HCT116 (cell line): ENCODE measurements at regions not wholly inside any gene's neighbourhood (a gene's known extent, or its start where the extent isn't known, plus 50 kb on each side); places are given as distances from the start of the nearest gene placed in this dataset.

Experiments
- ATAC-seq: fragments of 200-7000 bp; cut with Tn5 transposase; 2 replicates; pipeline ENCODE4 v1.9.1; 2020; ENCODE audit warnings: mild to moderate bottlenecking, moderate library complexity
- BruUV-seq: library from RNA; stranded (reverse); fragments of 400-500 nt; replicated peaks from 2 replicates; lab custom pipeline; 2021; lab: Mats Ljungman, UMichigan
- CTCF ChIA-PET: fragments of 300-600 bp; sonication (Branson Sonifier 250); formaldehyde crosslinking; loops from one replicate; lab custom pipeline; 2021; ENCODE audit warnings: antibody characterized with exemption; lab: Charles Lee
- POLR2A ChIA-PET: fragments of 300-600, 350-600 bp; sonication (Branson Sonifier 250); formaldehyde crosslinking; loops from one replicate; lab custom pipeline; 2021; ENCODE audit warnings: antibody characterized with exemption; lab: Charles Lee
- RAD21 ChIA-PET, 2 experiments: fragments of 300-600 bp; sonication (Branson Sonifier 250); formaldehyde crosslinking; loops; one replicate each; lab custom pipeline; 2023; ENCODE audit warnings: low total read pairs in 2 of 2; ENCODE audit not compliant: uncharacterized antibody in 2 of 2, unreplicated experiment in 2 of 2, low non-redundant PET in 1 of 2; lab: Charles Lee
- DNase-seq: peaks from one replicate; pipeline ENCODE4 v3.0.0-alpha.2; 2010; ENCODE audit warnings: low read depth, low spot score
- H2AFZ ChIP-seq: fragments of 200-600 bp; shearing (Covaris generic), sonication (generic); 2 replicates; pipeline ENCODE4 v1.6.1; 2017; ENCODE audit warnings: low read depth, mixed run types, mixed read lengths, antibody characterized with exemption, low read length; ENCODE audit not compliant: poor library complexity, severe bottlenecking
- H3K27ac ChIP-seq: 2 replicates; pipeline ENCODE4 v1.5.1; 2012; ENCODE audit warnings: low read depth, low read length
- H3K27me3 ChIP-seq: fragments of 200-600 bp; sonication (generic); 2 replicates; pipeline ENCODE4 v1.6.1; 2016; ENCODE audit warnings: mixed run types, low read length, mixed read lengths; ENCODE audit not compliant: insufficient read depth
- H3K36me3 ChIP-seq, 2 experiments: fragments of 200-500 bp in 1 of 2; fragments of 200-600 bp in 1 of 2; sonication (Bioruptor generic) in 1 of 2; sonication (generic) in 1 of 2; 2 replicates each; pipeline versions ENCODE4 v1.5.1 to v1.6.1; 2014 to 2016; ENCODE audit warnings: low read length in 2 of 2, inconsistent platforms in 1 of 2, mixed read lengths in 1 of 2, mixed run types in 1 of 2; ENCODE audit not compliant: insufficient read depth in 2 of 2, control insufficient read depth in 1 of 2
- H3K4me1 ChIP-seq, 2 experiments: fragments of 200-600 bp in 1 of 2; sonication (generic) in 1 of 2; 2 replicates each; pipeline versions ENCODE4 v1.5.1 to v1.6.1; 2012 to 2017; ENCODE audit warnings: low read length in 2 of 2, inconsistent platforms in 1 of 2, mild to moderate bottlenecking in 1 of 2, mixed read lengths in 1 of 2, mixed run types in 1 of 2, moderate library complexity in 1 of 2; ENCODE audit not compliant: insufficient read depth in 2 of 2, control insufficient read depth in 1 of 2
- H3K4me2 ChIP-seq: fragments of 200-600 bp; sonication (generic); 2 replicates; pipeline ENCODE4 v1.6.1; 2017; ENCODE audit warnings: mixed run types, low read length, mixed read lengths
- H3K4me3 ChIP-seq, 2 experiments: fragments of 200-600 bp in 1 of 2; sonication (generic) in 1 of 2; replicated peaks in 1 of 2; 2 replicates each; pipeline ENCODE4 v1.5.1; 2011 to 2016; ENCODE audit warnings: low read length in 2 of 2, control low read depth in 1 of 2, low read depth in 1 of 2, mild to moderate bottlenecking in 1 of 2, mixed read lengths in 1 of 2, mixed run types in 1 of 2
- H3K79me2 ChIP-seq: fragments of 200-600 bp; sonication (generic); 2 replicates; pipeline ENCODE4 v1.6.1; 2017; ENCODE audit warnings: mild to moderate bottlenecking, mixed run types, low read length, moderate library complexity, mixed read lengths; ENCODE audit not compliant: insufficient read depth
- H3K9ac ChIP-seq: fragments of 200-600 bp; sonication (generic); 2 replicates; pipeline ENCODE4 v1.6.1; 2016; ENCODE audit warnings: low read length, mixed read lengths
- H3K9me2 ChIP-seq: fragments of 200-600 bp; sonication (generic), shearing (Covaris generic); 2 replicates; pipeline ENCODE4 v1.6.1; 2017; ENCODE audit warnings: mixed run types, mild to moderate bottlenecking, moderate library complexity; ENCODE audit not compliant: insufficient read depth
- H3K9me3 ChIP-seq, 2 experiments: fragments of 200-500 bp in 1 of 2; fragments of 200-600 bp in 1 of 2; sonication (Bioruptor generic) in 1 of 2; sonication (generic) in 1 of 2; 2 replicates each; pipeline ENCODE4 v1.6.1; 2014 to 2017; ENCODE audit warnings: low read length in 2 of 2, mixed read lengths in 2 of 2, inconsistent platforms in 1 of 2, low read depth in 1 of 2, mild to moderate bottlenecking in 1 of 2, mixed run types in 1 of 2, moderate library complexity in 1 of 2; ENCODE audit not compliant: control insufficient read depth in 1 of 2, insufficient read depth in 1 of 2
- H4K20me1 ChIP-seq: fragments of 200-600 bp; sonication (generic), shearing (Covaris generic); 2 replicates; pipeline ENCODE4 v1.6.1; 2017; ENCODE audit warnings: mixed run types, mild to moderate bottlenecking, moderate library complexity; ENCODE audit not compliant: insufficient read depth
- ATF3 ChIP-seq: IDR thresholded peaks from 2 replicates; pipeline ENCODE4 v1.6.1; 2012
- CEBPB ChIP-seq: IDR thresholded peaks from 2 replicates; pipeline ENCODE4 v1.6.1; 2012; ENCODE audit warnings: low read depth
- EGR1 ChIP-seq: IDR thresholded peaks from 2 replicates; pipeline ENCODE4 v1.6.1; 2012; ENCODE audit warnings: low read depth
- ELF1 ChIP-seq: IDR thresholded peaks from 2 replicates; pipeline ENCODE4 v1.6.1; 2012; ENCODE audit warnings: low read depth, borderline replicate concordance
- EZH2phosphoT487 ChIP-seq: fragments of 200-600 bp; IDR thresholded peaks from 2 replicates; pipeline ENCODE4 v1.6.1; 2018; ENCODE audit warnings: antibody characterized with exemption, borderline replicate concordance
- FOSL1 ChIP-seq: IDR thresholded peaks from 2 replicates; pipeline ENCODE4 v1.6.1; 2012; ENCODE audit warnings: low read depth
- JUND ChIP-seq: IDR thresholded peaks from 2 replicates; pipeline ENCODE4 v1.6.1; 2012
- MAX ChIP-seq: IDR thresholded peaks from 2 replicates; pipeline ENCODE4 v1.6.1; 2012
- POLR2A ChIP-seq: IDR thresholded peaks from 2 replicates; pipeline ENCODE4 v1.7.0; 2011; ENCODE audit warnings: borderline replicate concordance; ENCODE audit not compliant: insufficient read depth, insufficient read length; ENCODE audit errors: extremely low read depth
- POLR2AphosphoS5 ChIP-seq: IDR thresholded peaks from 2 replicates; pipeline ENCODE4 v1.6.1; 2011; ENCODE audit warnings: mild to moderate bottlenecking, low read depth, low read length, moderate library complexity
- RAD21 ChIP-seq: IDR thresholded peaks from 2 replicates; pipeline ENCODE4 v1.6.1; 2012; ENCODE audit warnings: low read depth, mild to moderate bottlenecking
- SIN3A ChIP-seq: IDR thresholded peaks from 2 replicates; pipeline ENCODE4 v1.6.1; 2012; ENCODE audit warnings: low read depth
- TCF7L2 ChIP-seq: IDR thresholded peaks from 2 replicates; pipeline ENCODE4 v1.7.0; 2011; ENCODE audit warnings: borderline replicate concordance, inconsistent platforms; ENCODE audit not compliant: insufficient read depth, insufficient read length; ENCODE audit errors: extremely low read depth
- YY1 ChIP-seq: IDR thresholded peaks from 2 replicates; pipeline ENCODE4 v1.6.1; 2011; ENCODE audit warnings: low read length, low read depth, moderate library complexity, mild to moderate bottlenecking; ENCODE audit not compliant: insufficient replicate concordance; ENCODE audit errors: extremely low read depth
- ZFX ChIP-seq: fragments of 450-650 bp; IDR thresholded peaks from 2 replicates; pipeline ENCODE4 v1.6.1; 2017
- intact Hi-C: fragments of 100-400 bp; cut with micrococcal nuclease; formaldehyde crosslinking; loops from 2 replicates; pipeline ENCODE4 v1.10.0; 2022
- TF ChIP-seq, protein P1 (sequence below), 3 experiments: fragments of 200-600 bp in 1 of 3; sonication (generic) in 1 of 3; IDR thresholded peaks in 2 of 3; conservative IDR thresholded peaks in 1 of 3; 2 replicates each; pipeline ENCODE4 v1.5.1; 2012 to 2017; ENCODE audit warnings: low read depth in 2 of 3, low read length in 2 of 3, antibody characterized with exemption in 1 of 3, borderline replicate concordance in 1 of 3, control low read depth in 1 of 3, mild to moderate bottlenecking in 1 of 3, mixed read lengths in 1 of 3, mixed run types in 1 of 3, moderate library complexity in 1 of 3; ENCODE audit not compliant: insufficient read depth in 1 of 3

GRCh38 chrX:40867352-40867751 lies 132.0 kb upstream of the MED14 start:
- no peaks in the 10 kb centered on the region for H3K9me2 ChIP-seq
- no peaks in the 10 kb centered on the region for H3K27me3 ChIP-seq
- H3K79me2 ChIP-seq, result no peaks in the 10 kb centered on the region
- H3K4me2 ChIP-seq, result peak overlapping the region; percentile 61
- H2AFZ ChIP-seq, result peak overlapping the region; percentile 74
- 0 out of 4 replicates have a peak overlapping the region, but pooled peaks of 1 of the 2 experiments have one; percentile 18 for H3K4me3 ChIP-seq
- H3K9me3 ChIP-seq, result no peaks in the 10 kb centered on the region
- ATAC-seq, result peak; percentile 78
- peak; percentile 8 for DNase-seq
- H3K27ac ChIP-seq, result peak overlapping the region; percentile 25; the same call in 1 of the 2 replicates
- peaks cover 10 to 17% of the 10 kb centered on the region in 2 experiments for H3K4me1 ChIP-seq
- POLR2A ChIA-PET, result no interaction called here
- CTCF ChIA-PET, result interaction anchor here (2.1 kb wide), 1 partner anchor 10 kb away, joined by 10 read pairs; no protein-coding TSS in a partner anchor
- BruUV-seq, result no TSS peak
- peak overlapping the region; percentile 23; the same call in 1 of the 2 replicates for H3K9ac ChIP-seq
- TF ChIP-seq FOSL1 (peak; percentile 56), MAX (0 out of 2 replicates have a peak, but pooled peaks have one; percentile 9), RAD21 (no peak), CEBPB (no peak), POLR2AphosphoS5 (no peak), JUND (peak; percentile 60), TCF7L2 (peak; percentile 52), POLR2A (no peak), ATF3 (no peak)
- TF ChIP-seq, all 23 proteins: peak for 4
- no peaks in the 10 kb centered on the region for H4K20me1 ChIP-seq
- H3K36me3 ChIP-seq, result no peaks in the 10 kb centered on the region
- intact Hi-C loops, result no loop called here
- RAD21 ChIA-PET, result no interaction called here

DNA sequence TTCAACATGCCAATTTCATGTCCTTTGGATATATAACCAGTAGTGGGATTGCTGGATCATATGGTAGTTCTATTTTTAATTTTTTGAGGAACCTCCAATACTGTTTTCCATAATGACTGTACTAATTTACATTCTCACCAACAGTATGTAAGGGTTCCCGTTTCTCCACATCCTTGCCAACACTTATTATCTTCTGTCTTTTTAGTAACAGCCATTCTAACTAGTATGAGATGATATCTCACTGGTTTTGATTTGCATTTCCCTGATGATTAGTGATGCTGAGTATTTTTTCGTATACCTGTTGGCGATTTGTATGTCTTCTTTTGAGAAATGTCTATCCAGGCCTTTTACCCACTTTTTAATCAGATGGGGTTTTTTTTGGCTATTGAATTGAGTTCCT lies 133.5 kb upstream of the MED14 start:
- intact Hi-C loops, result no loop called here
- RAD21 ChIA-PET, result no interaction called here
- CTCF ChIA-PET, result no interaction called here
- no peaks in the 10 kb centered on the region for H4K20me1 ChIP-seq
- no peak for ATAC-seq
- no peaks in the 10 kb centered on the region for H3K27me3 ChIP-seq
- no peak overlapping the region for H3K4me2 ChIP-seq
- H3K36me3 ChIP-seq, result no peaks in the 10 kb centered on the region
- no peak overlapping the region for H3K27ac ChIP-seq
- no peak overlapping the region for H3K4me3 ChIP-seq
- no peaks in the 10 kb centered on the region for H3K9me3 ChIP-seq
- no TSS peak for BruUV-seq
- no peaks in the 10 kb centered on the region for H3K79me2 ChIP-seq
- H3K9ac ChIP-seq, result no peak overlapping the region
- no peaks in the 10 kb centered on the region for H3K9me2 ChIP-seq
- DNase-seq, result no peak
- POLR2A ChIA-PET, result no interaction called here
- no peak overlapping the region for H2AFZ ChIP-seq
- H3K4me1 ChIP-seq, result peaks cover 10 to 17% of the 10 kb centered on the region in 2 experiments
- TF ChIP-seq MAX (no peak), ATF3 (no peak), EZH2phosphoT487 (no peak), SIN3A (no peak), YY1 (no peak), ZFX (no peak), RAD21 (no peak), EGR1 (no peak), TCF7L2 (no peak), ELF1 (no peak)
- TF ChIP-seq, protein P1, sequence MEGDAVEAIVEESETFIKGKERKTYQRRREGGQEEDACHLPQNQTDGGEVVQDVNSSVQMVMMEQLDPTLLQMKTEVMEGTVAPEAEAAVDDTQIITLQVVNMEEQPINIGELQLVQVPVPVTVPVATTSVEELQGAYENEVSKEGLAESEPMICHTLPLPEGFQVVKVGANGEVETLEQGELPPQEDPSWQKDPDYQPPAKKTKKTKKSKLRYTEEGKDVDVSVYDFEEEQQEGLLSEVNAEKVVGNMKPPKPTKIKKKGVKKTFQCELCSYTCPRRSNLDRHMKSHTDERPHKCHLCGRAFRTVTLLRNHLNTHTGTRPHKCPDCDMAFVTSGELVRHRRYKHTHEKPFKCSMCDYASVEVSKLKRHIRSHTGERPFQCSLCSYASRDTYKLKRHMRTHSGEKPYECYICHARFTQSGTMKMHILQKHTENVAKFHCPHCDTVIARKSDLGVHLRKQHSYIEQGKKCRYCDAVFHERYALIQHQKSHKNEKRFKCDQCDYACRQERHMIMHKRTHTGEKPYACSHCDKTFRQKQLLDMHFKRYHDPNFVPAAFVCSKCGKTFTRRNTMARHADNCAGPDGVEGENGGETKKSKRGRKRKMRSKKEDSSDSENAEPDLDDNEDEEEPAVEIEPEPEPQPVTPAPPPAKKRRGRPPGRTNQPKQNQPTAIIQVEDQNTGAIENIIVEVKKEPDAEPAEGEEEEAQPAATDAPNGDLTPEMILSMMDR (IDR thresholded peaks at IDR 0.05 in 2 of 3, conservative IDR thresholded peaks at IDR 0.05 in 1 of 3; ENCODE audit: borderline replicate concordance in 1 of 3, insufficient read depth in 1 of 3, low read depth in 2 of 3, low read length in 2 of 3), result no peak
